ENCODE measurements at regions not wholly inside any gene's neighbourhood (a gene's known extent, or its start where the extent isn't known, plus 50 kb on each side); places are given as distances from the start of the nearest gene placed in this dataset.

- ChIA-PET POLR2A (no interaction called here), CTCF (interaction anchor here (1.1 kb wide), 1 partner anchor 77 kb away, joined by 3 read pairs; no protein-coding TSS in a partner anchor)
- TF ChIP-seq, protein P1, sequence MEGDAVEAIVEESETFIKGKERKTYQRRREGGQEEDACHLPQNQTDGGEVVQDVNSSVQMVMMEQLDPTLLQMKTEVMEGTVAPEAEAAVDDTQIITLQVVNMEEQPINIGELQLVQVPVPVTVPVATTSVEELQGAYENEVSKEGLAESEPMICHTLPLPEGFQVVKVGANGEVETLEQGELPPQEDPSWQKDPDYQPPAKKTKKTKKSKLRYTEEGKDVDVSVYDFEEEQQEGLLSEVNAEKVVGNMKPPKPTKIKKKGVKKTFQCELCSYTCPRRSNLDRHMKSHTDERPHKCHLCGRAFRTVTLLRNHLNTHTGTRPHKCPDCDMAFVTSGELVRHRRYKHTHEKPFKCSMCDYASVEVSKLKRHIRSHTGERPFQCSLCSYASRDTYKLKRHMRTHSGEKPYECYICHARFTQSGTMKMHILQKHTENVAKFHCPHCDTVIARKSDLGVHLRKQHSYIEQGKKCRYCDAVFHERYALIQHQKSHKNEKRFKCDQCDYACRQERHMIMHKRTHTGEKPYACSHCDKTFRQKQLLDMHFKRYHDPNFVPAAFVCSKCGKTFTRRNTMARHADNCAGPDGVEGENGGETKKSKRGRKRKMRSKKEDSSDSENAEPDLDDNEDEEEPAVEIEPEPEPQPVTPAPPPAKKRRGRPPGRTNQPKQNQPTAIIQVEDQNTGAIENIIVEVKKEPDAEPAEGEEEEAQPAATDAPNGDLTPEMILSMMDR (IDR thresholded peaks at IDR 0.05; ENCODE audit: low read depth, low read length): no peak
- no peaks in the 10 kb centered on the region for H3K27me3 ChIP-seq (ENCODE audit: control insufficient read depth, insufficient read depth, low read length)
- H3K27ac ChIP-seq (ENCODE audit: low read depth, low read length): no peak overlapping the region
- DNase-seq (ENCODE audit: low read depth, low spot score): no peak
- no peaks in the 10 kb centered on the region for H3K9me3 ChIP-seq (ENCODE audit: control insufficient read depth, insufficient read depth, low read length)
- no peak overlapping the region for H3K4me3 ChIP-seq (ENCODE audit: low read depth, low read length)
Observed at GRCh38 chr5:74418709-74419108, 221.8 kb downstream of the ENC1 start.

DNA sequence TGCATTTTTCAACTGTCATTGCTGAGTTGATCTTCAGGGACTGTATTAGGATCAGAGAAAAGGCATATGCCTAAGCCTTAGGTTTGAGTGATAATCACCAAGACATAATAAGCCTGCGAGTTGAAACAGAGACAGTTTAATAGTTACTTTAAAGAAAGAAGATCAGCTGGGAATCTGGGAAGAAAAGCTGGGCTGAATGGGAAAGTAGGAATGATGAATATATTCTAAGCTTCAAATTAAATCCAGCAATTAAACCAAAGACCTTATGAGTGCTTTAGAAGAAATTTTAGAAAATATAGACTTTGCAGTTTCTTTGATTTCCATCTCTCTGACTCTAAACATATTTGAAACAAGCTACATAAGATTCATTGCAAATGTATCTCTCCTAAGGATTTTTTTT is 222.3 kb downstream of the ENC1 start:
- no peak for DNase-seq (ENCODE audit: low read depth, low spot score)
- ChIA-PET CTCF (interaction anchor here (1.1 kb wide), 1 partner anchor 77 kb away, joined by 3 read pairs; no protein-coding TSS in a partner anchor), POLR2A (no interaction called here)
- Histone ChIP-seq H3K27ac (ENCODE audit: low read depth, low read length) (no peak overlapping the region), H3K27me3 (ENCODE audit: control insufficient read depth, insufficient read depth, low read length) (no peaks in the 10 kb centered on the region), H3K4me3 (ENCODE audit: low read depth, low read length) (no peak overlapping the region), H3K9me3 (ENCODE audit: control insufficient read depth, insufficient read depth, low read length) (no peaks in the 10 kb centered on the region)
- TF ChIP-seq, protein P1 (IDR thresholded peaks at IDR 0.05; ENCODE audit: low read depth, low read length): no peak

DNA sequence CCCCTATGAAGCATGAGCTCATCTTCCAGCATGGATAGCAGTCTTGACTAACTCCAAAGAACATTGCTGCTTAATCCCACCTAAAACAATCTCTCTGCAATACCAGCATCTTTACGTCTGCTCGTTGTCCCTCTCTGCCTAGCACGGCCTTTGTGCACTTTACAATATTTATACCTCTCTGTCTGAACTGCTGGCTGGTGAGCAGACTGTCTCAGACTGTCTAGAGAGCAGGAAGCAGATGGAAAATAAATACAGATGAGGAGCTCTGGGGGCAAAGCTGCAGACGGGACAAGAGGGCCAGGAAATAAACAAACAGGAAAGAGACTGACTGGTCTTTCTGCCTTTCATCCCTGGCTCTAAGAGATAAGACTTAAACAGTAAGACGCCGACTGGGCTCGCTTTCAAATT is 224.8 kb downstream of the ENC1 start:
- no peaks in the 10 kb centered on the region for H3K9me3 ChIP-seq (ENCODE audit: control insufficient read depth, insufficient read depth, low read length)
- H3K27me3 ChIP-seq (ENCODE audit: control insufficient read depth, insufficient read depth, low read length): no peaks in the 10 kb centered on the region
- H3K27ac ChIP-seq (ENCODE audit: low read depth, low read length): no peak overlapping the region
- DNase-seq (ENCODE audit: low read depth, low spot score): no peak
- TF ChIP-seq, protein P1 (IDR thresholded peaks at IDR 0.05; ENCODE audit: low read depth, low read length): no peak
- no peak overlapping the region for H3K4me3 ChIP-seq (ENCODE audit: low read depth, low read length)
- POLR2A ChIA-PET: interaction anchor here (0.7 to 1.3 kb wide), 2 partner anchors 17 to 225 kb away, joined by 4 read pairs; partner anchors contain the start of gene ENC1
- CTCF ChIA-PET: interaction anchor here (0.9 kb wide), 1 partner anchor 234 kb away, joined by 9 read pairs; no protein-coding TSS in a partner anchor

GRCh38 chr5:74414228-74414627 is 226.3 kb downstream of the ENC1 start:
- H3K27ac ChIP-seq (ENCODE audit: low read depth, low read length): no peak overlapping the region
- no peak overlapping the region for H3K4me3 ChIP-seq (ENCODE audit: low read depth, low read length)
- ChIA-PET POLR2A (no interaction called here), CTCF (no interaction called here)
- TF ChIP-seq, protein P1 (IDR thresholded peaks at IDR 0.05; ENCODE audit: low read depth, low read length): no peak
- H3K27me3 ChIP-seq (ENCODE audit: control insufficient read depth, insufficient read depth, low read length): no peaks in the 10 kb centered on the region
- no peak for DNase-seq (ENCODE audit: low read depth, low spot score)
- H3K9me3 ChIP-seq (ENCODE audit: control insufficient read depth, insufficient read depth, low read length): no peaks in the 10 kb centered on the region

DNA sequence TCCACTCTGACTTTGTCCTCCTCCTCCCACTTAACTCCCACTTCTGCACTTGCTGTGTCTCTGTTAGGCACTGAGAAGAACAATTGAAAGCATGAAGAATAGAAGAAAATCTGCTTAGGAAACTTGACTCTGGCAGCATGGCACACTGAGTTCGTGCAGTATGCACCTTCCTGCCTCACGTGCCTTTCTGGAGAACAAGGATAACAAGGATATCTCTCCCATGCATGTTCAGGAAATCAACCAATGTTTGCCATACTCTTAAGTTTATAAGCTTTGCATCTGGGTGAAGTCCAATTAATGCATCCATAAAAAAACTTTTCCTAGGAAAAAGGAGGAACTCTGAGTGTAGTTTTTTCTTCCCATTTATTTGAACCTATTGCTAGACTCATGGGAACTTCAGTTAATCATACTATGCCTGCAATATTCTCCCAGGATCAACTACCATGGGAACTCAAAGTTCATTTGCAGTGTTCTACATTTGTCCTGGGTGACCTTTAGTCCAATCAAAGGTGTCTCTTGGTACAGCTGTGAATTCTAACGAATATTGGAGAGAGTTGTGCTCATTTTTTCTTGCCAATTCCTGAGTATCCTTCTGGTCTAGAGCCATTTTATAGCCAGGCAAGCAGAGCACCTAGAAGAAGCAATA is 227.0 kb downstream of the ENC1 start:
- Histone ChIP-seq H3K27me3 (ENCODE audit: control insufficient read depth, insufficient read depth, low read length) (no peaks in the 10 kb centered on the region), H3K4me3 (ENCODE audit: low read depth, low read length) (no peak overlapping the region), H3K27ac (ENCODE audit: low read depth, low read length) (no peak overlapping the region), H3K9me3 (ENCODE audit: control insufficient read depth, insufficient read depth, low read length) (no peaks in the 10 kb centered on the region)
- CTCF ChIA-PET: no interaction called here
- POLR2A ChIA-PET: no interaction called here
- TF ChIP-seq, protein P1 (IDR thresholded peaks at IDR 0.05; ENCODE audit: low read depth, low read length): no peak
- no peak for DNase-seq (ENCODE audit: low read depth, low spot score)
